ENCODE measurements at regions not wholly inside any gene's neighbourhood (a gene's known extent, or its start where the extent isn't known, plus 50 kb on each side); places are given as distances from the start of the nearest gene placed in this dataset.

DNA sequence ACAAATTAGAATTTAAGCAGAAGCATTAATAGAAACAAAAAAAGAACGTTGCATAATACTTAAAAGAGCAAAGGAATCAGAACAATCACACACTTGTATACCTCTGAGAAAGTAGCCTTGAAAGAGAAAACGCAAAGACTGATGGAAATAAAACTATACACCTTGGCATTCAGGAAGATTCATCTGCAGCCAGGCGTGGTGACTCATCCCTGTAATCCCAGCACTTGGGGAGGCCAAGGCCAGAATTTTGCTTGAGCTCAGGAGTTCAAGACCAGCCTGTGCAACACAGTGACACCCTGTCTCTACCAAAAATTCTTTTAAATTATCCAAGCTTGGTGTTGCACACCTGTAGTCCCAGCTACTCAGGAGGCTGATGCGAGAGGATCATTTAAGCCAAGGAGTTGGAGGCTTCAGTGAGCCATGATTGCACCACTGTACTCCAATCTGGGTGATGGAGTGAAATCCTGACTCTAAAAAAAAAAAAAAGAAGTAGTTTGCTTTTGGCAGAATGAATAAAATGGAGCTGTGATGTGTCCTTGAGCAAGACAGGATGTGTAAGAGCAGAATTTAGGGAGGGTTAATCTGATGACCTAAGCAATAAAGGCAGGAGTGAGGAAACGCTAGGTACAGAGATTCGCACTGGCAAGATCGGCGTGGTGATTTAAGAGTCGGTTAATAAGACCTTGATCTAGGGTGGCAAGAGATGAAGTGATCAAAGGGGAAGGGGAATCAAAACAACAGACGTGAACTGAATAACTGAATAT is 75.8 kb upstream of the NRP1 start:
- TF ChIP-seq, protein P1, sequence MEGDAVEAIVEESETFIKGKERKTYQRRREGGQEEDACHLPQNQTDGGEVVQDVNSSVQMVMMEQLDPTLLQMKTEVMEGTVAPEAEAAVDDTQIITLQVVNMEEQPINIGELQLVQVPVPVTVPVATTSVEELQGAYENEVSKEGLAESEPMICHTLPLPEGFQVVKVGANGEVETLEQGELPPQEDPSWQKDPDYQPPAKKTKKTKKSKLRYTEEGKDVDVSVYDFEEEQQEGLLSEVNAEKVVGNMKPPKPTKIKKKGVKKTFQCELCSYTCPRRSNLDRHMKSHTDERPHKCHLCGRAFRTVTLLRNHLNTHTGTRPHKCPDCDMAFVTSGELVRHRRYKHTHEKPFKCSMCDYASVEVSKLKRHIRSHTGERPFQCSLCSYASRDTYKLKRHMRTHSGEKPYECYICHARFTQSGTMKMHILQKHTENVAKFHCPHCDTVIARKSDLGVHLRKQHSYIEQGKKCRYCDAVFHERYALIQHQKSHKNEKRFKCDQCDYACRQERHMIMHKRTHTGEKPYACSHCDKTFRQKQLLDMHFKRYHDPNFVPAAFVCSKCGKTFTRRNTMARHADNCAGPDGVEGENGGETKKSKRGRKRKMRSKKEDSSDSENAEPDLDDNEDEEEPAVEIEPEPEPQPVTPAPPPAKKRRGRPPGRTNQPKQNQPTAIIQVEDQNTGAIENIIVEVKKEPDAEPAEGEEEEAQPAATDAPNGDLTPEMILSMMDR (IDR thresholded peaks at IDR 0.05), result no peak
- TF ChIP-seq EZH2 (IDR thresholded peaks at IDR 0.05; ENCODE audit: borderline replicate concordance, insufficient read depth, low read depth, low read length, poor library complexity, severe bottlenecking), result no peak

All from B cell (primary cell).